Activated T-helper 17 cell treated with anti-CD3 and anti-CD28 coated beads, Interleukin-2, amount 50 U/mL, for 72 hours (primary cell): ENCODE measurements at regions not wholly inside any gene's neighbourhood (a gene's known extent, or its start where the extent isn't known, plus 50 kb on each side); places are given as distances from the start of the nearest gene placed in this dataset.

Experiments used
- ATAC-seq: fragments of 150-1000 bp; cut with Tn5 transposase; replicated peaks from 2 replicates; pipeline ENCODE4 v1.10.0; 2021; ENCODE audit warnings: mild to moderate bottlenecking, moderate library complexity
- H3K27ac Mint-ChIP-seq: one replicate; pipeline ENCODE4 v1.8.0; 2022; ENCODE audit warnings: mixed read lengths
- H3K27me3 Mint-ChIP-seq: one replicate; pipeline ENCODE4 v1.8.0; 2022; ENCODE audit warnings: mixed read lengths
- H3K36me3 Mint-ChIP-seq: one replicate; pipeline ENCODE4 v1.8.0; 2022; ENCODE audit warnings: low read depth, mild to moderate bottlenecking, mixed read lengths
- H3K4me1 Mint-ChIP-seq: one replicate; pipeline ENCODE4 v1.8.0; 2022; ENCODE audit warnings: mixed read lengths
- H3K4me3 Mint-ChIP-seq: one replicate; pipeline ENCODE4 v1.8.0; 2022; ENCODE audit warnings: mild to moderate bottlenecking, mixed read lengths
- H3K9me3 Mint-ChIP-seq: one replicate; pipeline ENCODE4 v1.8.0; 2022; ENCODE audit warnings: mixed read lengths

DNA sequence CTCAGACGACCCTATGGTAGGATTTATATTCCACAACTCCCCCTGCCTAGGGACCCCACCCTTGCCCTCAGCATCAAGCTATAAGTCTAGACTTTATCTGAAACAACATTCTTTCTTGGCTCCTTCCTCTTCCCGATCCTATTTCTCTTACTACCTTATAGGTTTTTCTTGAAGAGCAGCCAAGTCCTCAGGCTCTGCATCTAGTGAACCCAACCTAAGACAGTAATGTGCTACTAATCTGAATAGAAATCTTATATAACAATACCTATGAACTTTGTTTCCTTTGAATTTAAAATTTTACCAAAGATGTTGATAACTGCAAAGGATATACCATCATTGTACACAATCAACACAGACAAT lies 96.7 kb upstream of the BMP4 start:
- H3K27ac Mint-ChIP-seq = no peak overlapping the region
- no peaks in the 10 kb centered on the region for H3K9me3 Mint-ChIP-seq
- no peaks in the 10 kb centered on the region for H3K4me1 Mint-ChIP-seq
- no peak overlapping the region for H3K4me3 Mint-ChIP-seq
- H3K27me3 Mint-ChIP-seq = no peaks in the 10 kb centered on the region
- no peaks in the 10 kb centered on the region for H3K36me3 Mint-ChIP-seq
- no peak for ATAC-seq

DNA sequence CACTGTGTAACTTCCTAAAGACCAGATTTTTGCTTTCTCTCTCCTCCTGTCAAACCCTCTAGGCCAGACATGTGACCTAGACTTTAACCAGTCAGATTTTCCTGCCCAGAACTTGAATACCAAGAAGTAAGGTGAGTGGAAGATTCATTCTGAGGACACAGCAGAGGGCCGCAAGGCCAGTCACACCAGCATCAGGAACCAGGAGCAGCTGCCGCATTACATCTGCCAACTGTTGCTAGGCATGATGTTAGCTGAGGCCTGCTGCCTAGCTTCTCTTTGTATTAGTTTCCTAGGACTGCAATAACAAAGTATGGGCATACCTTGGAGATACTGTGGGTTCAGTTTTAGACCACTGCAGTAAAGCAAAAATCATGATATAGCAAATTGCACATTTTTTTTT lies 101.9 kb upstream of the BMP4 start:
- no peaks in the 10 kb centered on the region for H3K36me3 Mint-ChIP-seq
- H3K9me3 Mint-ChIP-seq = no peaks in the 10 kb centered on the region
- no peaks in the 10 kb centered on the region for H3K27me3 Mint-ChIP-seq
- ATAC-seq = no peak
- no peaks in the 10 kb centered on the region for H3K4me1 Mint-ChIP-seq
- no peak overlapping the region for H3K4me3 Mint-ChIP-seq
- no peak overlapping the region for H3K27ac Mint-ChIP-seq

DNA sequence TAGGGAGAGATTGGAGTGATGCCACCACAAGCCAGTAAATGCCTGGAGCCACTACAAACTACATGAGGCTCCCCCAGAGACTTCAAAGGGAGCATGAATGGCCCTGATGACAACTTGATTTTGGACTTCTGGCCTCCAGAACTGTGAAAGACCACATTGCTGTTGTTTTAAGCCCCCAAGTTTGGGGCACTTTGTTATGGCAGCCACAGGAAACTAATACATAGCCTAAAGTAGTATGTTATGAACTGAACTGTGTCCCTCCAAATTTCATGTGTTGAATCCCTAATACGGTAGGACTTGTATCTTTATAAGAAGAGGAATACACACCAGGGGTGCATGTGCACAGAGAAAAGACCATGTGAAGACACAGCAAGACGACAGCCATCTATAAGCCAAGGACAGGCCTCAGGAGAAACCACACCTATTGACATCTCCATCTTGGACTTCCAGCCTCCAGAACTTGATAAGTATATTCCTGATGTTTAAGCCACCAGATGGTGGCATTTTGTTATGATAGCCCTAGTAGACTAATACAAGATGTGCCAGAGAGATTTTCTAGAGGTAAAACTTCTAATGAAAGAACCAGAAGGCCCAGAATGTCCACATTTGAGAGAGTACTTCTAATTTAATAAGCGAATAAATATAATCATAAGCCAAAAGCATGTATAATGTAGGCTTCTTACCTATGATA lies 127.1 kb upstream of the BMP4 start:
- no peaks in the 10 kb centered on the region for H3K36me3 Mint-ChIP-seq
- H3K27me3 Mint-ChIP-seq = peaks cover 4% of the 10 kb centered on the region
- peaks cover 3% of the 10 kb centered on the region for H3K9me3 Mint-ChIP-seq
- H3K27ac Mint-ChIP-seq = no peak overlapping the region
- ATAC-seq = no peak
- H3K4me1 Mint-ChIP-seq = no peaks in the 10 kb centered on the region
- H3K4me3 Mint-ChIP-seq = no peak overlapping the region

DNA sequence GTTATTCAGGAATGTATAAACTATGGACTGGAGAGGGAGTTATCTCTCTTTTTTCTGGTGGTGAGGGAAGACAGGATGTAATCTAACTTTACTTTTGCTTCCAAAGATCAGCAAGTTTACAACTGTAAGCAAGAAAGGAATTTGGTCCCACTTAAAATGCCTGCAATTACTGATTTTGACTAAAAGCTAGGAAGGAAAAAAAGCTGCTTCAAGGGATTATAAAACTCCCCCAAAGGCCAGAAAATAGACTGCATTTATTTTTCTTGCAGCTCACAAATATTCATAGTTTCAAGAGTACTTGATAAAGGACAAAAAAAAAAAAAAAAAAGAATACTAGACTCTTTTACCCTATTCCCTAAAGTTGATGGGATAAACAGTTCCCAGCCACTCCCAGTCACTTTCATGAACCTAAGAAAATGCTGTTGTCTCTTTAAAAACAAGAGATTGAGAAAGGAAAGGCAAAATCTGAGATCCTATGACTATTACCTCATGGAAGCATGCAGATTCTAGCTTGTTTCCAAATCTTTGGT lies 128.7 kb upstream of the BMP4 start:
- Mint-ChIP-seq H3K27me3 (peaks cover 3% of the 10 kb centered on the region), H3K27ac (no peak overlapping the region), H3K36me3 (no peaks in the 10 kb centered on the region), H3K9me3 (peaks cover 3% of the 10 kb centered on the region), H3K4me3 (no peak overlapping the region), H3K4me1 (no peaks in the 10 kb centered on the region)
- no peak for ATAC-seq

DNA sequence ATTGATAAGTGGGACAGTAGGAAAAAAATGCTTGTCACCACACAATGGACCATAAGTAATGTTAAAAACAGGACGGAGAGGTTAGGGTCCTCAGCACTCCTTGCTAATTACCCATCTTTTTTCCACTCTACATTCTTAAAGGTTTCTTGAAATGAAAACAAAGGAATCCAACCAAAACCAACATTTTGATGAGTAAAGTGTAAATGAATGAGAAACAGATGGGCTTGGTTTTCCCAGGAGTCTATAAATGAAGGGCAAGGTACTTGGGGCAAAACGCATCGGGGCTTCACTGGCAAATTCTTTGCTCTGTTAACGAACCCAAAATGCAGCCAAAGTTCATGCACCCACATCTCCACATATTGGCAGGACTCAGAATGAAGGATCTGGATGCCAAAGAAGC lies 129.2 kb upstream of the BMP4 start:
- no peaks in the 10 kb centered on the region for H3K36me3 Mint-ChIP-seq
- H3K27me3 Mint-ChIP-seq = no peaks in the 10 kb centered on the region
- ATAC-seq = no peak
- no peaks in the 10 kb centered on the region for H3K9me3 Mint-ChIP-seq
- H3K4me1 Mint-ChIP-seq = no peaks in the 10 kb centered on the region
- no peak overlapping the region for H3K27ac Mint-ChIP-seq
- H3K4me3 Mint-ChIP-seq = no peak overlapping the region

DNA sequence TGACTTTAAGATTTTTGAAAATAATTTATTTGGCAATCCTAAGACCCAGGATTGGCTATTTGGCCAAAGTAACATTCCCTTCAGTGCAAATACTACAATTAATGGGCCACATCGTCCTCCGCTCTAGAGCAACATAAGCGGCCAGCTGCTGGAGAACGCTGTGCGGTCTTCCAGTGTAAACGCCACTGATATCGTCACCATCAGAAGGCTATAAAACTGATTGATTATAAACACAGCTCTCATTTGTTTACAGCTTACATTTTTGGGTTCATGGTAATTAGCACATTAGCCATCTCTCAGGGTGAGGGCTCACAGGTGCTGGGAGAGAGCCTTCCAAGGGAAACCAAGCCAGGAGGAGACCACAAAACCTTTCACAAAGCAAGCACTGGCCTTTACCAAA lies 130.1 kb upstream of the BMP4 start:
- ATAC-seq = no peak

DNA sequence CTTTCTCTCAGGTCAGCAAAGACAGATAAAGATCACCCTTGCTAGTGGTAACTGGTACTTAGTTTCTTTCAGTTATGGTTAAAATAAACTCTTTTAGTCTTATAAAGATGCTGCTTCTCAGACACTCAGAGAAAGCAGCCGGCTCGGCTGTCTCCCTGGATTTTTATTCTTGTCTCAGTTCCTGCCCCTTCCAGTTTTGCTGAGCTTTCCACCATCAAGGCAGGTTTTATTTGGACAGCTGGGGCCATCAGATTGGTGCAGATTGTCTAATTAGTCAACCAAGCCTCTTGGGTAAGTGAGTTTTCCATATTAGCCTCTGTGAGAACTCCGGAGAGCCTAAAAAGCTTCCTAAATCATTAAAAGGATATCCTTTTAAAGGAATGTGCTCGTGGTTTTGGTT lies 130.8 kb upstream of the BMP4 start:
- Mint-ChIP-seq H3K27me3 (no peaks in the 10 kb centered on the region), H3K9me3 (no peaks in the 10 kb centered on the region), H3K4me3 (no peak overlapping the region), H3K36me3 (no peaks in the 10 kb centered on the region), H3K4me1 (no peaks in the 10 kb centered on the region), H3K27ac (no peak overlapping the region)
- ATAC-seq = no peak

More for the DNA sequence above, 130.1 kb upstream of the BMP4 start:
- Mint-ChIP-seq H3K9me3 (no peaks in the 10 kb centered on the region), H3K4me3 (no peak overlapping the region), H3K4me1 (no peaks in the 10 kb centered on the region), H3K27ac (no peak overlapping the region), H3K27me3 (no peaks in the 10 kb centered on the region), H3K36me3 (no peaks in the 10 kb centered on the region)

DNA sequence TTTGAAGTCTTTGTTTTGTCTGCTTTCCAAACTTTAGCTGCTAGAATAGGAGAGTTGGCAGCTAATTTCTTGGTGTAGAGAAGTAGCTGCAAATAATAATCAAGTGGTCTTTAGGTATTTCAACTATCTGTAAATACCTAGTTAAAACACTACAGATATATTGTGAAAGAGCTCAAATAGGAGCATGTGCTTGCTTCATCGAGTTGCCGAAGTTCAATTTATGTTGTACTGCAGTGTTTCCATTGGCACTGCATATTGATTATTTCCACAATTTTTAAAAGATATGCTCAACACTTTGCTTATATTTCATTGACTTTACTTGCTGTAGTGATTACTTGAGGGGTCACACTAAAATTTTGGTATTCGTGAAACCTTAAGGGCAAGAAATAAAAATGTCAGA lies 131.6 kb upstream of the BMP4 start:
- Mint-ChIP-seq H3K27me3 (no peaks in the 10 kb centered on the region), H3K36me3 (no peaks in the 10 kb centered on the region)

DNA sequence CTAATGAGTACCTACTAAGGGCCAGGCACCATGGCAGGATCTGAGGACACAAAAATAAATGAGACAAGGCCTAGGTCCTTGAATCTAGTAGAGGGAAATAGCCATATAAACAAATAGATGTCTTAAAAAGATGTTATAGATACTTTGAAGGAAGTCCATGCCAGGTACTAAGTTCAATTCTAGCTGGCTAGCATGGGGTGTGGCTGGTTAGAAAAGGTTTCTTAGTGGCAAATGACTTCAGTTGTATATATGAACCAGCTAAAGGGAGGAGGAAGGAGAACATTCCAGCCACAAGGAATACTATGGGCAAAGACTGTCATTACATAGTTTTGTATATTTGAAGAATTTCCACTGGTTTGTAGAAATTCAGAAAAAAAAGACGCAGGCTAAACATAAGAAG lies 133.6 kb upstream of the BMP4 start:
- Mint-ChIP-seq H3K27me3 (no peaks in the 10 kb centered on the region), H3K36me3 (no peaks in the 10 kb centered on the region), H3K27ac (no peak overlapping the region), H3K4me1 (no peaks in the 10 kb centered on the region), H3K9me3 (peaks cover 5% of the 10 kb centered on the region), H3K4me3 (no peak overlapping the region)
- ATAC-seq = no peak

More for the DNA sequence above, 131.6 kb upstream of the BMP4 start:
- no peak overlapping the region for H3K27ac Mint-ChIP-seq
- H3K4me3 Mint-ChIP-seq = no peak overlapping the region
- no peaks in the 10 kb centered on the region for H3K9me3 Mint-ChIP-seq
- no peaks in the 10 kb centered on the region for H3K4me1 Mint-ChIP-seq
- no peak for ATAC-seq

DNA sequence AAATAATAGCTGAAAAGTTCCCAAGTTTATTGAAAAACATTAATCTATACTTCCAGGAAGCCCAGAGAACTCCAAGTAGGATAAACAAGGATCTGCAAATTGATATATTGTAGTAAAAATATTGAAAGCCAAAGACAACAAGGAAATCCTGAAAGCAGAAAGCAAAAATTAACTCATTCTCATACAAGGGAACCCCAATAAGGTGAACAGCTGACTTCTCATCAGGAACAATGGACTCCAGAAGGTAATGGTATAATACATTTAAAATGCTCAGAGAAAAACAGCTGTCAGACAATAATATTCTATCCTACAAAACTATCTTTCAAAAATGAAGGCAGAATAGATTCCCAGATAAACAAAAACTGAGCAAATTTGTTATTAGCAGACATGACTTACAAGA lies 138.1 kb upstream of the BMP4 start:
- no peak for ATAC-seq
- H3K4me1 Mint-ChIP-seq = no peaks in the 10 kb centered on the region
- H3K4me3 Mint-ChIP-seq = no peak overlapping the region
- peaks cover 5% of the 10 kb centered on the region for H3K9me3 Mint-ChIP-seq
- no peaks in the 10 kb centered on the region for H3K27me3 Mint-ChIP-seq
- H3K36me3 Mint-ChIP-seq = no peaks in the 10 kb centered on the region
- no peak overlapping the region for H3K27ac Mint-ChIP-seq

DNA sequence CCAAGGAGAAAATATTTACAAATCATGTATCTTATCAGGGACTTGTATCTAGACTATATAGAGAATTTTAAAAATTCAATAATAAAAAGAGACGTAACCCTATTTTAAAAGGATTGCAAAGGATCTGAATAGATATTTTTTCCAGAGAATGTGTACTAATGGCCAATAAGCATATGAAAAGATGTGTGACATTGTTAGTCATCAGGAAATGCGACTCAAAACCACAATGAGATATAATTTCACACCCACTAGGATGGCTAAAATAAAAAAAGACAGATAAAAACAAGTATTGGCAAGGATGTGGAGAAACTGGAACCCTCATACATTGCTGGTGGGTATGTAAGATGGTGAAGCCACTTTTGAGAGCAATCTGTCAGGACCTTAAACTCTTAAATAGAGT lies 141.9 kb upstream of the BMP4 start:
- no peaks in the 10 kb centered on the region for H3K36me3 Mint-ChIP-seq
- H3K4me3 Mint-ChIP-seq = no peak overlapping the region
- no peaks in the 10 kb centered on the region for H3K4me1 Mint-ChIP-seq
- no peaks in the 10 kb centered on the region for H3K27me3 Mint-ChIP-seq
- peaks cover 5% of the 10 kb centered on the region for H3K9me3 Mint-ChIP-seq
- no peak overlapping the region for H3K27ac Mint-ChIP-seq
- no peak for ATAC-seq

DNA sequence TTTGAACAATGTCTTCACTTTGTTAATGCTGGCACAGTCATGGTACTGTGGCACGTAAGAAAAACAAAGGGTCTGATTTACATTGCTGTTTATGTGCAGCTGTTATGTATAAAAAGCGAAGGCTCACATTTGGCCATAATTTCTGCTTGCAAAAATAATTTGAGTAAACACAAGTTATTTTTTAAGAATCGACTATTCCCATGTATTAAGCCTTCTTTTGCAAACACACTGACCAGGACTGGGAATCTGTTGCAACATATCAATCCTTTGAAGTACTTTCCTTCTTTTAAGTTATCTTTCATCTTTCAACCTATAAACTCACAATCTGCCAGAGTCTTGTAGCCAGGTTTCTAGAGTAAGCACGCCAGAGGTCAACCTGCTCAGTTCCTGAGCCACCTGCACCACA lies 145.4 kb upstream of the BMP4 start:
- no peak for ATAC-seq
- no peaks in the 10 kb centered on the region for H3K36me3 Mint-ChIP-seq

DNA sequence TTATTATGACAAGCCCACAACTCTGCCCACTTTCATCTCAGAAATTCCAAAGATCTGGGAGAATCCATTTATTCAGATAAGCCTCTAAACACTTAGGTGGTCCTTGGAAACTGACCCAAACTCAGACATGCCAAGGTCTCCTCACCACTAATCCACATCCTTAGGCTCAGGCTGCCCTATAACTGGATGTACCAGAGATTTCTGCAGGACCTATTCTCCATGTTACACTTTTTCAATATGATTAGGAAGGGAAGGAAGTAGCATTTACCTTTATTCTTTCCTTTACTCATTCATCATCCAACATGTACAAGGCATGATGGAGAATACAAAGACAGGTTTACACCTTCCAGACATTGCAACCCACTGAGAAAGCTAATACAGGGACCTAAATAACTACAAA lies 145.9 kb upstream of the BMP4 start:
- no peaks in the 10 kb centered on the region for H3K4me1 Mint-ChIP-seq
- H3K27ac Mint-ChIP-seq = no peak overlapping the region
- no peaks in the 10 kb centered on the region for H3K27me3 Mint-ChIP-seq
- no peak overlapping the region for H3K4me3 Mint-ChIP-seq
- H3K36me3 Mint-ChIP-seq = no peaks in the 10 kb centered on the region
- no peak for ATAC-seq
- no peaks in the 10 kb centered on the region for H3K9me3 Mint-ChIP-seq

More for the DNA sequence above, 145.4 kb upstream of the BMP4 start:
- no peak overlapping the region for H3K4me3 Mint-ChIP-seq
- no peaks in the 10 kb centered on the region for H3K4me1 Mint-ChIP-seq
- H3K9me3 Mint-ChIP-seq = no peaks in the 10 kb centered on the region
- no peaks in the 10 kb centered on the region for H3K27me3 Mint-ChIP-seq
- H3K27ac Mint-ChIP-seq = no peak overlapping the region

DNA sequence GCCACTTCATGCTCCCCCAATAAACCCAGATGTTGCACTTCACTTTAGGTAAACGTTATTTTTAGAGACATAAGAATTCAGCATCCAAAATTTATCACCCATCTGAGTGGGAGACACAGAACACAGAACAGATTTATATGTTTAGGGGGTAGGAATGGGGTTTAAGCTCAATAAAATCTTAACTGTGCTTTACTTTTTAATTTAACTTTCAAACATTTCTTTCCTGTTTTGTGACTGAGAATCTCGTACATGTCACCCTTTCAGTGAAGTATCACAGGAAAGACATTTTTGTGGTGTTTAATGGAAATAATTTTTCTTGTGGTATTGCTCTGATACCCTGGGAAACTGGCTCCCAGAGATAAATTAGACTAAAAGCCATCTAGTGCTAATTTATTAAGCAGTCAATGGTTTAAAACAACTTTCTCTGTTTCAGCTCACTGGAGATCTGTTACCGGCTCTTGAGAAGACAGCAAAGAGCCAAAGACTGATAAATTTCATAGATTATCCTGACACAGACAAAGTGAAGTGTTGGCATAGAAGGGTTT lies 148.0 kb upstream of the BMP4 start:
- H3K4me1 Mint-ChIP-seq = no peaks in the 10 kb centered on the region
- no peak overlapping the region for H3K27ac Mint-ChIP-seq
- no peaks in the 10 kb centered on the region for H3K27me3 Mint-ChIP-seq
- no peak overlapping the region for H3K4me3 Mint-ChIP-seq
- no peaks in the 10 kb centered on the region for H3K9me3 Mint-ChIP-seq
- H3K36me3 Mint-ChIP-seq = no peaks in the 10 kb centered on the region
- no peak for ATAC-seq

DNA sequence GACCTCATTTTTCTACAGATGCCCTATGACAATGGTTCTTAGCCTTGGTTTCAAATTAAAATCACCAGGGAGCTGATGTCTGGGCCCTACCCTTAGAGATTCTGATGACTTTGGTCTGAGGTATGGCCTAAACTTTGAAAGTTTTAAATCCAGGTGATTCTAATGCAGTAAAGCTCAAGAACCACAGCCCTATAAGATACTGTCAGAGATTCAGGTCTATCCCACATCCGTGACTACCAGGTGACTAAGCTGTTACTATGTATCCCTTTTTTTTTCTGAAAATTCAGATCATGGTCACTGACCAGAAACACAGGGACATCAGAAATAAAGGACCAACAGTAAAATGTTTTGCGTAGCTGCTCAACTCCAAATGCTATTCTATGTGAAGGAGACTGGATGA lies 148.8 kb upstream of the BMP4 start:
- Mint-ChIP-seq H3K4me3 (no peak overlapping the region), H3K27me3 (no peaks in the 10 kb centered on the region), H3K36me3 (no peaks in the 10 kb centered on the region), H3K9me3 (no peaks in the 10 kb centered on the region), H3K4me1 (no peaks in the 10 kb centered on the region), H3K27ac (no peak overlapping the region)
- no peak for ATAC-seq

DNA sequence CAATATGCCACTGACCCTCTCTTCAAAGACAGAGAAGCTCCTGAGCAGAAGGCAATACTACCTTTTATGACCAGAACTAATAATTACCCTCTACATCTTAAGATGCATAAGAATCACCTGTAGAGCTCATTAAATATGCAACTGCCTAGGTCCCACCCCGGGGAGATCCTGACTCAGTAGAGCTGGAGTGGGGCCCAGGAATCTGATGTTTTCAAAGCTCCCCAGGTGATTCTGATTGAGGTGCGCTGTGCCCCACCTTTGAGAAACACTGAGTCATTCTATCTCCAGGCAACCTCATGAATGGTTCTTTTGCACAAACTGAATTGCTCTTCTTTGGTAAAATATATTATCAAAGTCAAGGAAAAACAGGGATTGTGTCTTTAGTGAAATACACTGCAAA lies 149.3 kb upstream of the BMP4 start:
- H3K27ac Mint-ChIP-seq = no peak overlapping the region
- no peak overlapping the region for H3K4me3 Mint-ChIP-seq
- no peak for ATAC-seq

More for the DNA sequence above, 149.3 kb upstream of the BMP4 start:
- H3K9me3 Mint-ChIP-seq = no peaks in the 10 kb centered on the region
- H3K4me1 Mint-ChIP-seq = no peaks in the 10 kb centered on the region
- H3K36me3 Mint-ChIP-seq = no peaks in the 10 kb centered on the region
- H3K27me3 Mint-ChIP-seq = no peaks in the 10 kb centered on the region
